ENCODE measurements at regions not wholly inside any gene's neighbourhood (a gene's known extent, or its start where the extent isn't known, plus 50 kb on each side); places are given as distances from the start of the nearest gene placed in this dataset.
"Not testable (repeated sequence)": the region's sequence is repeated elsewhere in the genome, so short reads cannot be mapped to it uniquely, and the experiment has no call there.

DNA sequence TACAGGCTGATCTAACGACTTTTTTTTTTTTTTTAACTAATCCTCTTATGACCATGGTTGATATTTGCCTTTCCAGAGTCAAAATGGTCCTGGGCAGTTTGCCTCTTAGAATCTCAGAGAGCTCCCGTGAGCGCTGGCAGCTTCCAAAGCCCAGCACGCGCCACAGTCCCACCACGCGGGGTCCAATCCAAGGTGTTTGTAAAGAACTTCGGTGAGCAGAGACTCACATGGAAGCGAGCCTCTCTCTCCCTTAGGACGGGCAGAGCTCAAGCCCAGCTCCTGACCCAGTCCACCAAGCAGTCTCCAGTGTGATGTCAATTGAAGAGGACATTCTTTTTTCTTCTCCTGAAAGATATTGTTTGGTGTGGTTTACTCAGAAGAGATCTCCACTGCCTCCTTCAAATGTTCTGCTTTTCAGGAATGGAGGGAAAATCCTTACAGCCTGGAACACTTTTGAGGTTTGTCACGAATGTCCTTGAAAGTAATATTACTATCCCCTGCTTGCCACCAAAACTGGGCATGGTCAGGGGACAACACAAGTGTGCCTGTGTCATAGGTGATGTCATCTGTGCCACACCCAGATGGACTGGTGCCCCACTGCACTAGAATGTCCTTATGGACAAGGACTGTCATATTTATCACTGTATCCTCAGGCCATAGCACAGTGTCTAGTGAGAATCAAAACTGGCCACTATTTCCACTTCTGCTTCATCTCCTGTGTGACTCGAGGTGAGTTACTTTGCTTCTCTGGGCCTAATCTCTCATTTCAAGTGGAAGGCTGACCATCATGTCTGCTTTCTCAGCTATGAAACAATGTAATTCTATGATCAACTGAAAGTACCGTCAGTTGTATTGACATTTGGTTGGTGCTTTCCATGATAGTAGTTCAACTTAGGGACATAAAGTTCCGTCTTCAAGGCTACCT, 97.4 kb upstream of the EDEM3 start:
- DNase-seq, result no peak

DNA sequence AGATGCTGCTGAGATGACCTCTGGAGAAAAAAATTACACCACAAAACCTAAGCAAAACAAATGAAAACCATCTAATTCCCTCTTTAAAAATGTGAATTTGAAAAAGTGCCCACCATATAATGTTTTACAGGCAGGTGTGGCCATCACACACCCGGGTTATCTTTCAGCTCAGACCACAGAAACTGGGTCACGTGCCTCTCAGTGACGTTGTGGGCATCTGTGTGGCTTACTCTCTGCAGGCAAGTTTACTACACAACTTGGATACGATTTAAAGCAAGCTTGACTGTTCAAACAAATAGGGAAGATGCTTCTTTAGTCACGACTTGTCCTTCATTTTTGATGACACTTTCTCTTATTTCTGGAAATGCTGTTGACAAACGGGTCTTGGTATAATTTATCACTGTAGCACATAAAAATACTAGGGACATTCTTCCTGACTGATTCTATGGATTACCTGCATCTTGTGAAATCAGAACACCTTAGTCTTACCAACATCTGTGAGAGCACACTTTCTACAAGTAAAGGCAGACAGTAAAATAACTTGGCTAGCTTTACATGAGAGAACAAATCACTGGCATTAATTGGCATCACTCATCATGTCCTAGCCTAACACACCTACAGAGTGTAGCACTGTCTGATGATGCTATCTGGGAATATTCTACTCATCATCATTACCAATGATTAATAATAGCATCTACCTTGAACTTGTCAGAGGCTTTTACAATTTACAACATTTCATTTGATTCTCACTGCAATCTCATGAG, 89.3 kb upstream of the EDEM3 start:
- DNase-seq, result no peak

DNA sequence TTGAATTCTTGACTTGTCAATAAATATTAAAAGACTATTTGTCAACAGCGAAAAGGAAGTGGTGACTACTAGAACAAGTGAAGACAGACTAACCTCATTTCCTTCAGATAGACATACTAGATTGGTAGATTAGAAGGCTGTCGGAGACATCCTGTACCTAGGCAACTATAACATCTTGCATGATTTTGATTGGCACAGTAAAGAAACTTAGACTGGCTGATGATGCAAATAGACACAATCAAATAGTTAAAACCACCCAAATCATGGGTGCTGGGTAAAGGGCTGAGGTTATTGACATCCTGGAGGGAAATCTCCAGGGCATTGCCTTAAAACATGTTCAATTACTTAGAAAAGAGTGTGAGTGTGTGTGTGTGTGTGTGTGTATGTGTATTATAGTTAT, 85.9 kb upstream of the EDEM3 start:
- no peak for DNase-seq

DNA sequence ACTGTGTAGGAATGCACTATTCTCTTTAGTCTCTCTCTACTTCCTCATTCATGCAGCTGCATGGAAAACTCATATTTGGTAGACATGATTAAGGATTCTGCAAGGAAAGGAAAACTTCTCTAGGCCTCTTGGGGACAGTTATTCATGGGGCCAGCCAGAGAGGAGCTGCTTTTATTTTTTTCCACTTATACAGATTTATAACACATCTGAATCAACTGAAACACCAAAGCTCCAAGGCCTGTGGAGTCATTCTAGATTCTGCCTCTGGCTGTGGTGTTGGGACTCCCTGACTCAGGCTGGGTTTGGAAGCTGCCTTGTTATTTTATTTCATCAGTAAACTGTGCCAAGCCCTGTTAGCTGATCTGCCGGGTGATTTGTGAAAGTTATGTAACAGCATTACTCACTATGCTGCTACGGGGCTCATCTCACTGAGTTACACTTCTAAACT, 83.9 kb upstream of the EDEM3 start:
- DNase-seq, result peak; percentile 67

DNA sequence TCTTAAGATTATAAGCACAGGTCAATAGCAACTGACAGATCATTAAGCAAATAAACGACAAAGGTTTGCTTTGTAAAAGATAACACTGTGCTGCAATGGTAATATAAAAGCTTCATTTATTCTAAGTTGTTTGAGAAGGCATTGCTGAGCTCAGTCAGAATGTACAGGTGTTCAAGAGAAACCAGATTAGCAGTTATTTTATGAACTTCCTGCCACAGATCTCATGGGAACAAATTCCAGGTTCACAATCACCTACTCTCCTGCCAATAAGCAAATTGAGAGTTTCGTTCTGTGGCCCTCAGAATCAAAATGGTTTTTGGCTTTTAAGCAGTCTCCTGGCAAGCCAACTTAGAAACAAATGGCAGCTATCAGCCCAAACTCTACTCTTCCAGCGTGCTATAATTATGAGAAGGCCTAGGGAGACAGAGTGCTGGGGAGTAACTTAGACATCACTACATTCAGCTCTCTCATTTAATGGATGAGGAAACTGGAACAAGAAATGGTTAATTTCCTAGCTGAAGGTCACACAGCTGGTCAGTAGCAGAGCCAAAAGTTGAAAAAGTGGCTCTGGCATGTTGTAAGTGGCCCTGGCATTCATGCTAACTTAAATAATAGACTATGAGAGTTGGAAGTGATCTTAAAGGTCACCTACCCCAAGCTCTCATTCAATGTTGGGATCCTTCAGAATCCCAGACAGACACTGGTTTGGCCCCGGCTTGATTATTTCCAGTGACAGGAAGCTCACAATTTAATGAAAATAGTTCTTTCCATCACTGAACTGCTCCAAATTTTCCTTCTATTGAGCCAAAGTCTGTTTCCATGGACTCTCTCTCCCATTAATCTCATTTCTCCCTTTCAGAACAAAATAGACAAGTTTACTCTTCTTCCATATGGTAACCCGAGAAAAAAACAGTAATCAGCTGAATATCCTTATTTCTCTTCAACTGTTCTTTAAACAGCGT, 82.6 kb upstream of the EDEM3 start:
- DNase-seq, result peak; percentile 76

DNA sequence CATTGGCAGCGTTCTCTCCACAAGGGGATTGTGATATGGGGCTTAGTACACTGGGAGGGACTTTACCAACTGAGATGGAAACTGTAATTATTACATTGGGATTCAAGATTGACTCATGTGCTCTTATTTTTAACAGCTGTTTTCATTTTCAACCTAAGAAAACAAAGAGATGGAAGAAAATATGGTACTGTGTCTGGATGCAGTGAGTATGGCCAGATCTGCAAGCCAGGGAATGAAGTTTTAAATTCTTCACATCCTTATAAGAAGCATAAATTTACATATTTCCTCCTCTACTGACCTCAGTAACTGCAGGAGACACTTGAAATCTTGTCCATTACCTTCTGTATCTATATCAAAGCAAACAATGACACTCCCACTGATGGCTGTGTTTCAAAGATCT, 81.5 kb upstream of the EDEM3 start:
- no peak for DNase-seq

DNA sequence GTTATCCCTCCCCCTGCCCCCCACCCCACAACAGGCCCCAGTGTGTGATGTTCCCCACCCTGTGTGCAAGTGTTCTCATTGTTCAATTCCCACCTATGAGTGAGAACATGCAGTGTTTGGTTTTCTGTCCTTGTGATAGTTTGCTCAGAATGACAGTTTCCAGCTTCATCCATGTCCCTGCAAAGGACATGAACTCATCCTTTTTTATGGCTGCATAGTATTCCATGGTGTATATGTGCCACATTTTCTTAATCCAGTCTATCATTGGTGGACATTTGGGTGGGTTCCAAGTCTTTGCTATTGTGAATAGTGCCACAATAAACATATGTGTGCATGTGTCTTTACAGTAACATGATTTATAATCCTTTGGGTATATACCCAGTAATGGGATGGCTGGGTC, 79.3 kb upstream of the EDEM3 start:
- DNase-seq, result not testable (repeated sequence)

DNA sequence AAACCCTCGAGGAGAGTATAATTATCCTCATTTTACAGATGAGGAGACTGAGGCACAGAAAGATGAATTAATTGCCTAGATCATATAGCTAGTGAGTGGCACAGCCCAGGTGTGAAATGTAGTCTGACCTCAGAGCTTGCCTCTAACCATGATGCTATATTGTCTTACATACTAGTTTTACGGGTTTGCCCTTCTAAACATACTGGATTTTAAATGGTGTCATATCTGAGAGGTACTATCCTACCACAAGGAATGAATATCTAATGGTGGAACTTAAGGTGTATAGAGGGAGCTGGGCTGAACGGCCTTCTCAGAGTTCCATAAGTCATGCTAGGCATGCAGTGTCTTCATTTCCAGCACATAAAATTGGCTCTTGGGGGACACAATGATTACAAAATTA, 77.9 kb upstream of the EDEM3 start:
- DNase-seq, result no peak

DNA sequence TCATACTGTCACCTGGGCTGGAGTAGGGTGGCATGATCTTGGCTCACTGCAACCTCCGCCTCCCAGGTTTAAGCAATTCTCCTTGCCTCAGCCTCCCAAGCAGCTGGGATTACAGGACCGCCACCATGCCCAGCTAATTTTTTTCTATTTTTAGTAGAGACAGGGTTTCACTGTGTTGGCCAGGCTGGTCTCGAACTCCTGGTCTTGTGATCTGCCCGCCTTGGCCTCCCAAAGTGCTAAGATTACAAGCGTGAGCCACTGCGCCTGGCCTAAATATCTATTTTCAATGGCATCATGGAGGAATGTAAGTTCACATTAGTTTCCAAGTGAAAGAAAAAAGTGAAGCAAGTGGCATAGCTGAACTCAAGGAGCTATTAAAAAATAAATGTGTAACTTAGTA, 74.8 kb upstream of the EDEM3 start:
- not testable (repeated sequence) for DNase-seq

DNA sequence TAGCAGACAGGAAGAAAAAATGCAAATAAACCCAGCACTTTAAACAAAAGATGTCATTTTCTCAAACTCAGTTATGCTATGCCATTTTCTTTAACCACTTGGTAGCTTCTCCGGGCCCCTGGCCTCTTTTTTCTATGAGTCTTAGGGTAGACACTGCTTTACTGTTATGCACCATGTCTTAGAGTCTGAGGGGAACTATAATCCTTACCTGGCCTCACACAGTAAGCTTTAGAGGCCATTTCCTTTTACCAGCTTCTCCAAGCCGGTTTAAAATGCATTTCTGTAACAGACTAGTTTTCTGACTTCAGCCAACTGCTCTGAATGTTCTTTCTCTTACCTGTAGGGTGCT, 73.7 kb upstream of the EDEM3 start:
- DNase-seq, result no peak

DNA sequence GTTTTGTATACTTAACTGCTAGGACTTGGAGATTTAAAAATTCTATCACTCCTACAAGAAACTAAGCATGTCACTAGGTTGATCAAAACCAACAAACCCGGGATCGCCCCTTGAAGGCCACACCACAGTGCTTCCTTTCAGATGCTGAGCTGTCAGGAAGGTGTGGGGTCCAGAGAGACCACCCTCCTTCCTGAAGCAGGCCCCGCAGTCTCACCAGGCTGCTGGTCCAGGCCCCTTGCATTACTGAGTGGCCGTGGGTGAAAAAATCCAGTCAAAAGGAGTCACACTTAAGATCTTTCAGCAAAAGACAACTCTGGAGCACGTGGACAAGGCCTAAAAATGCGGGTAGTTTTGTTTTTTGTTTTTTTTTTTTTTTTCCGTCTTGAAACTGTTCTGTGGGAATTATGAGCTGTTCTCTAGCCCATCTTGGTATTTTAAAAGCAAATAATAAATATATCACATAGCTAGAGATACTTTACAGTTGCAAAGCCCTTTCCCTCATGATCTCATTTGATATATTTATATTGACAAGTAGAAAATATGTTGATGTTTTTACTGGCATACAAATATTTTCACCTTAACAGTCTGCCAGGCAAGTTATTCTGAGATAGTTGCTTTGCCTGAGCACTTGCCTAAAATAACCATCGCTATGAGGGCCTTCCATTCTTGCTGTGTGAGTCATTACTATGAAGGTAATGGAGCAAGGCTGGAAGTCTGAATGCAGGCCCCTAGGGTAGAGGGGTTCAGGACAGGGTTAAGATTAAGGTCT, 73.1 kb upstream of the EDEM3 start:
- no peak for DNase-seq

DNA sequence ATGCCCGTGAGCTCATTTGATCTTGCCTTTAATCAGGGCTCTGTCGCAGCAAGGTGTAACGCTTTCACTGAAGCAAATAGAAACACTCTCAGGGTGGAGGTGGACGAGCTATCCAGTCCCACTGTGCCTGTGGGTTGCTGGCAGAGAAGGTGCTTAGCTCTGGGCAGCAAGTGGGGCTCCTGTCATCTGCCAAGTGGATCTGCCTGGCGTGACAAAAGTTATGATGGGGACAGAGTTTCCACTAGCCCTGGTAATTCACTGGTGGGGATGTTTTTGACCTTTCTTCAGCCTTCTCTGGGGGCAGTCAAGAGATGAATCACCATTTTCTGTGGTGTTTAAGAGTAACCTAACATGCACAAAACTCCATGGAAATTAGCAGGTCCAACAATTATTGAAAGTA, 71.3 kb upstream of the EDEM3 start:
- no peak for DNase-seq

DNA sequence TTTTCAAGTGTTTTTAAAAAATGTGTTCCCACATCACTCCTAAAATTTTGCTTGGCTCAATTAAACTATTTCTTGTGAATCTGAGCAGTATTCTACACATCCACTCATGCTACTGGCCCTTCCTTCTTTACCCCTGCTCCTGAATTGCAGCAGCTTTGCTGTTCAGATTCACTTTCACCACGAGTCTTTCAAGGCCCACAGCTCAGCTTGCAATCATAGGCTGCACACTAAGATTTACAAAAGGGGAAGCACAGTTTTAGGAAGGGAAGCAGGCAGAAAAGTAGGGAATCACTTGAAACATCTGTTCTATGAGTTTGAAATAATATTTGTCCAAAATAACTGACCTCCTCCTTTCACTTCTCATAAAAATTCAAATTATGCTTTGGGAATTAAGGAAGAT, 70.9 kb upstream of the EDEM3 start:
- no peak for DNase-seq

DNA sequence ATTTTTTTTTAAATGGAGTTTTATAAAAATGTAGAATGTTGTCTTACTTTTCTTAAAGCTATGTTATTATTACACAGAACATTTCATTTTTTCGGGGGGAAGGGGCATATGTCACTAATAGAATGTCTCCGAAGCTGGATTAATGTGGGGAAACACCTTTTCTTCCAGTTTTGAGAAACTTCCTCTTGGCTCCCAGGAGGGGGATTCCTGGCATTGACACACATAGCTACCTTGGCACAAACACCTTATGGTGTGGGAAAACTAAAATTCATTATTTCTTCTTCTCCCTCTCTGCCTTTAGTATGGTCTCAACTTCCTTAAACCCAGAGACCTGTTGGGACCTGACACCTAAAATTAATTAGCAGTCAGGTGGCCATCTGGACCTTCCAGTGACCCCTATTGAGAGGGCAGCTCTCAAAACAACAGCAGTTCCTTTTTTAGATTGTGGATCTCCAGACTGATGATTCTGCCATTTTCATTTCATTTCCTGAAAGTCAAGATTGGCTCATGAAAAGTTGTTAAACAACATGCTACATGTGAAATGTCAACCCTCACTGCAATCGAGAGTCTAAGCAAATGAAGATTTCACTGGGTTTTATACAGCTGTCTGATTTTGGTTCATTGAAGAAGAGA, 70.1 kb upstream of the EDEM3 start:
- no peak for DNase-seq

DNA sequence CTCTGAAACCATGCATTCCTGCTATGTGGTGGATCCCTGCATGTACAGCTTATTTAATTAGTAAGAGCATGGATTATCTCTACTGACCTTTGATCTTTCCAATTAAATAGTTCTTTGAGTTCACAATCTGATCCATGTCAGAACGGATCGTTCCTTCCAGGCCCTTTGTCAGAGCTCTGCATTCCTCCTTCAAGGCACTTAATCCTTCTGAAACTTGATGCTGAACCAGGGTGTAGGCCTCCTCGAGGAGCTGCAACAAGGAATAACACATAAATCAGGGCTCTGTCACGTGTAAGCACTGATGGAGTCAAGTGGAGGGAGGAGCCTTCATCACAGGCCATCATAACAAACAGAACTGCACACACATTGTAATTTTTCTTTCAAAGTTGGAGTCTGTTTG, 68.4 kb upstream of the EDEM3 start:
- DNase-seq, result no peak

DNA sequence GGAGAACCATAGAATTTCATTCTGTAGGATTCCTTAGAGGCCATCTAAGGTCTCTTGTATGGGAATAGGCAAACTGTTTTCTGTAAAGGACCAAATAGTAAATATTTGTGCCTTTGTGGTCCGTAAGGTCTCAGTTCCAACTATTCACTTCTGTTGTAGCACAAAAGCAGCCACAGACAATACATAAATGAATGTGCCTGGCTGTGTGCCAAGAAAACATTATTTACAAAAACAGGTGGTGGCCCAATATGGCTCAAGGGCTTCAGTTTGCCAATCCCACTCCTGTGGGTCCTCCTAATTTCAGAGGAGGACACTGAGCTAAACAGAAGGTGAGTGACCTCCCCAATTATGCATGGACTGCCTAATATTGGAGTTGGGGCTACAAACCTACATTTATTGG, 67.6 kb upstream of the EDEM3 start:
- DNase-seq, result no peak

DNA sequence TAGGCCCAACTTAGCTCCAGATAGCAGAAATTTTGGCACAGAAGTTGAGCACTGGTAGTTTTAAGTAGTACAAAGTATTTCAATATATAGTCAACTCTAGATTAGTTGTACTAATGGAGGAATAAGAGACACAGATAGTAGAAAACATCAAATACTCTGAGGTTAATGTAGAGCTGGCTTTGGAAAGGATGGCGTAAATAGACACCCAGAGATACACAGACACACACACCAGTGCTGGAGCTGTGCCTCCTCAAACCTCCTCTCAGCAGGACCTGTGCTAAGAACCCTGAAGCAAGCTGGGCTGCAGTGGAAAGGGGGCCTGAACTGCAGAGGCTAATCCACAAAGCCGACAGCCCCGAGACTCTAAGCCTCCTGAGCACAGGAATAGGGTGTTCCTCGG, 67.0 kb upstream of the EDEM3 start:
- no peak for DNase-seq

DNA sequence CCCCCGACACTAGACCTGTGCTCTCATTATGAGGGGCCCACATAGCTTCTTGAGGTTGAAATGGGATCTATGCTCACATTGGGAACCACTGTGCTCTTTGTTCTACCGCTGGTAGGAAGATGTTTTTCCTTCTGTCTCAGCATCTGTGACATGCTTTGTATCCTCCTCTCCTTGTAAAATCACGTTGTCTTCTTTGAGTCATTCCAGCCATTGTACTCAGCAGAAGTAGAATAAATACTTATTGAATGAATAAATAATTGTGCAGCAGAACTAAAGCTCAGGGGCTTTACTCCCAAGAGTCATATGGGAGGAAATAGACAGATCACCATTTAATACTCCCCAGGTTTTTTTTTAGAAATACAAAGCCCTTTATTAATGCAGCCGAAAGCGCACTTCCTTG, 66.3 kb upstream of the EDEM3 start:
- DNase-seq, result no peak

DNA sequence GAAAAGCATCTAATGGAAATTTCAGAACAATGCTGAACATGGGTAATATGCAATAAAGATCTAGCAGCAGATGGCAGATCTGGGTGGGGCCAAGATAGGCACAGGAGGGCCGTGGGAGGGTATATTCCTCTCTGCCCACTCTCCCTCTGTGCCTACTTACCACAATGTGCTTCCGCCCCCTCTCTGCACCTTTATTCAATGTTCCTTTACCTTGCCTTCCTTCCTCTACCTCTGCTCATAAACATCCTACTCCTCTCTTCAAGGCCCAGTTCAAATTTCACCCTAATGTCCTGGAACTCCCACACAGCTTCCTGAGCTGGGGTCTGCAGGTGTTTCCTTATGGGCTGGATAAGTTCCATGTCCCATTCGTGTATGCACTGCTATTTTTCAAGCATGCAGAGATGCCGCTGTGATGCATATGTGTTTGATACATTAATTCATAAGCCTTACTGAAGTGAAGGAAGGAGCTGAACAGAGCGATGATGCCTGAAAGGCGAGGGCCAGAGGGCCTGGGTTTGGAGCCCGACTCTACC, 65.6 kb upstream of the EDEM3 start:
- no peak for DNase-seq

DNA sequence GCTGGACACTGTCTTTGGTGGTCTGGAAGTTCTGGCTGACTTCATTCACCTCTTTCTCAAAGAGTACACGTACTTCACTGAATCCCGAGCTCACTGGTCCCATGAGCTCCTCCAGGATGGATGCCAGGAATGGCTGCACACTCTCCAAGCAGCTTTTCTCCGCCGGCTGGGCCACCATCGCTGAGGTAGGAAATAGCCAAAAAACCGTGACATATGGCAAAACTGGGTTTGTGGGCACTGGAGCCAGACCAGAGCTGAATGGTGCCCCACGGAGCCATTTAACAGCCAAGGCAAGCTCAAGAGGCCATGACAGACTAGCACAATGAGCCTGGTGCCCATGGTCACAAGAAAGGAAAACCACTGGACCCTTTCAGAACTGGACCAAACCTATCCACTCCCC, 64.0 kb upstream of the EDEM3 start:
- no peak for DNase-seq

DNA sequence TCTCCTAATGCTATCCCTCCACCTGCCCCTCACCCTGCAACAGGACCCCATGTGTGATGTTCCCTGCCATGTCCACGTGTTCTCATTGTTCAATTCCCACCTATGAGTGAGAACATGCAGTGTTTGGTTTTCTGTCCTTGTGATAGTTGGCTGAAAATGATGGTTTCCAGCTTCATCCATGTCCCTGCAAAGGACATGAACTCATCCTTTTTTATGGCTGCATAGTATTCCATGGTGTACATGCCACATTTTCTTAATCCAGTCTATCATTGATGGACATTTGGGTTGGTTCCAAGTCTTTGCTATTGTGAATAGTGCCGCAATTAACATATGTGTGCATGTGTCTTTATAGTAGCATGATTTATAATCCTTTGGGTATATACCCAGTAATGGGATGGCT, 62.3 kb upstream of the EDEM3 start:
- not testable (repeated sequence) for DNase-seq
